ENCODE measurements at regions not wholly inside any gene's neighbourhood (a gene's known extent, or its start where the extent isn't known, plus 50 kb on each side); places are given as distances from the start of the nearest gene placed in this dataset.

- no peak overlapping the region for H3K4me3 ChIP-seq (replicated peaks; ENCODE audit: low read depth, low read length)
- no peak for TF ChIP-seq CTCF (IDR thresholded peaks at IDR 0.05; ENCODE audit: low read length, missing control alignments)
- no peak for DNase-seq (ENCODE audit: low read depth)
These were observed 105.7 kb upstream of the KCNJ15 start for GRCh38 chr21:38151021-38151645.

- H3K4me3 ChIP-seq (replicated peaks; ENCODE audit: low read depth, low read length): no peak overlapping the region
- no peak for TF ChIP-seq CTCF (IDR thresholded peaks at IDR 0.05; ENCODE audit: low read length, missing control alignments)
- no peak for DNase-seq (ENCODE audit: low read depth)
These were observed 100.6 kb upstream of the KCNJ15 start for GRCh38 chr21:38156200-38156599.

GRCh38 chr21:38159355-38159754 lies 97.4 kb upstream of the KCNJ15 start:
- H3K4me3 ChIP-seq (replicated peaks; ENCODE audit: low read depth, low read length): no peak overlapping the region
- peak; percentile 89 for DNase-seq (ENCODE audit: low read depth)

GRCh38 chr21:38165466-38166172 lies 91.2 kb upstream of the KCNJ15 start:
- H3K4me3 ChIP-seq (replicated peaks; ENCODE audit: low read depth, low read length): no peak overlapping the region
- DNase-seq (ENCODE audit: low read depth): peak; percentile 7
- no peak for TF ChIP-seq CTCF (IDR thresholded peaks at IDR 0.05; ENCODE audit: low read length, missing control alignments)

More at GRCh38 chr21:38159355-38159754, 97.4 kb upstream of the KCNJ15 start:
- peak; percentile 93 for TF ChIP-seq CTCF (IDR thresholded peaks at IDR 0.05; ENCODE audit: low read length, missing control alignments)

GRCh38 chr21:38166173-38166535 lies 90.6 kb upstream of the KCNJ15 start:
- no peak overlapping the region for H3K4me3 ChIP-seq (replicated peaks; ENCODE audit: low read depth, low read length)
- DNase-seq (ENCODE audit: low read depth): no peak
- no peak for TF ChIP-seq CTCF (IDR thresholded peaks at IDR 0.05; ENCODE audit: low read length, missing control alignments)

- no peak for DNase-seq (ENCODE audit: low read depth)
- H3K4me3 ChIP-seq (replicated peaks; ENCODE audit: low read depth, low read length): no peak overlapping the region
- TF ChIP-seq CTCF (IDR thresholded peaks at IDR 0.05; ENCODE audit: low read length, missing control alignments): no peak
These were observed 89.4 kb upstream of the KCNJ15 start for GRCh38 chr21:38167345-38167744.

GRCh38 chr21:38170283-38170682 lies 86.5 kb upstream of the KCNJ15 start:
- TF ChIP-seq CTCF (IDR thresholded peaks at IDR 0.05; ENCODE audit: low read length, missing control alignments): peak; percentile 37
- H3K4me3 ChIP-seq (replicated peaks; ENCODE audit: low read depth, low read length): no peak overlapping the region
- peak; percentile 37 for DNase-seq (ENCODE audit: low read depth)

All from fibroblast of pulmonary artery (primary cell).